GM12891 (cell line): ENCODE measurements at regions not wholly inside any gene's neighbourhood (a gene's known extent, or its start where the extent isn't known, plus 50 kb on each side); places are given as distances from the start of the nearest gene placed in this dataset.

Experiments
- POLR2A ChIP-seq: IDR thresholded peaks from 2 replicates; pipeline ENCODE4 v1.6.1; 2011; ENCODE audit warnings: low read depth, low read length, control low read depth
- POU2F2 ChIP-seq: IDR thresholded peaks from 2 replicates; pipeline ENCODE4 v1.6.1; 2011; ENCODE audit warnings: low read depth, mild to moderate bottlenecking, control low read depth, low read length, moderate library complexity
- TAF1 ChIP-seq: IDR thresholded peaks from 2 replicates; pipeline ENCODE4 v1.6.1; 2011; ENCODE audit warnings: low read depth, low read length, control low read depth

GRCh38 chr4:12635629-12636028 lies 848.5 kb downstream of the RAB28 start:
- TF ChIP-seq POU2F2, result no peak
- TF ChIP-seq TAF1, result no peak
- no peak for TF ChIP-seq POLR2A
